HG03439 (cell line): ENCODE measurements at regions not wholly inside any gene's neighbourhood (a gene's known extent, or its start where the extent isn't known, plus 50 kb on each side); places are given as distances from the start of the nearest gene placed in this dataset.
"Not testable (repeated sequence)": the region's sequence is repeated elsewhere in the genome, so short reads cannot be mapped to it uniquely, and the experiment has no call there.

Experiments
- ATAC-seq: cut with Tn5 transposase; IDR thresholded peaks from one replicate; pipeline ENCODE4 v1.9.1; 2021; ENCODE audit warnings: mild to moderate bottlenecking, moderate library complexity; ENCODE audit not compliant: unreplicated experiment

GRCh38 chr5:57429513-57430120, 53.0 kb downstream of the ACTBL2 start:
- ATAC-seq: no peak

GRCh38 chr5:57429021-57429420, 53.6 kb downstream of the ACTBL2 start:
- not testable (repeated sequence) for ATAC-seq

DNA sequence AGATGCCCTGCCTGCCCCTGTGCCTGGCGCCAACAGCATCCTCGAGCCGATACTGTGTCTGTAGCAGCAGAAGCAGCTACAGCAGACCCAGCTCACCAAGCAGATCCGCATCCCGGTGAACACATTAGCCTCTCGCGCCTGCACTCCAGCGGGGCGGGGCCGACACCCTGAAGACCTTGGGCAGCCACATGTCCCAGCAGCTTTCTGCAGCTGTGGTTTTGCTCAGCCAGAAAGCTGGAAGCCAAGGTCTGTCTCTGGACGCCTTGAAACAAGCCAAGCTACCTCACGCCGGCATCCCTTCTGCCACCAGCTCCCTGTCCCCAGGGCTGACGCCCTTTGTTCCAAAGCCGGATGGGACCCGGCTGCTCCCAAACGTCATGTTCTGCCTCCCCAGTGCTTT, 59.6 kb downstream of the ACTBL2 start:
- ATAC-seq: no peak

- ATAC-seq: no peak
Observed at GRCh38 chr5:57422341-57422740, 60.3 kb downstream of the ACTBL2 start.

DNA sequence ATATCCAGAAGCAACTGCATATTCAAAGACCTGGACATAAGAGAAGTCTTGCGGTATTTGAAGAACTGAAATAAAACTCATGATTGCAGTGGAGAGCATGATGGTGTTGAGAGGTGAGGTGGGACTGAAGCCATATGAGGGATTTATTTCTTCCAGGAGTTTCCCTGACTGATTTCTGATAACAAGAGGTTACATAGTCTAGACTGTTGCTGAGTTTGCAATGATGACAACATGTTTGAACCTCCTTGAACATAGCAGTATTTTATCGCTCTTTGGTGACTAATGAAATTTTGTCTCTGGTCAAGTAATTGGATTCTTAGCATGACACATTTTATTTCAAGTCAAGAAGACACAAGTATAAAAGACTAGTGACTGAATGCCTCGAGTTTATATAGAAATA, 61.8 kb downstream of the ACTBL2 start:
- ATAC-seq: no peak

DNA sequence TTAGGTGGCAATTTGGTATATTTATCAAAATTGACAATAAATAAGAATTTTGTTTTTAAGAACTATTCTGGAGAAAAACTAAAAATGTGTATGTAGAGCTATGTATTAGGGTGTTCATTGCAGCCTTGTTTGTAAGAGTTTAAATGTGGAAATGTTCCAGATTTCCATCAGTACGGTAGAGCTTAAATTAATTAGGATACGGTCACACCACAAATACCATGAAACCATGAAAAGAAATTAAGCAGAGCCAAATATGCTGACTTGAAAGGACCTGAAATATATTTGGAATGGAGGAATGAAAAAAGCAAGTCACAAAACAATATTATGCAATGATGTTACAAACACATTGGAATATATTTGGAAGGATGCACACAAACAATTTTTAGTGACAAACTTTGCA, 64.6 kb downstream of the ACTBL2 start:
- no peak for ATAC-seq

DNA sequence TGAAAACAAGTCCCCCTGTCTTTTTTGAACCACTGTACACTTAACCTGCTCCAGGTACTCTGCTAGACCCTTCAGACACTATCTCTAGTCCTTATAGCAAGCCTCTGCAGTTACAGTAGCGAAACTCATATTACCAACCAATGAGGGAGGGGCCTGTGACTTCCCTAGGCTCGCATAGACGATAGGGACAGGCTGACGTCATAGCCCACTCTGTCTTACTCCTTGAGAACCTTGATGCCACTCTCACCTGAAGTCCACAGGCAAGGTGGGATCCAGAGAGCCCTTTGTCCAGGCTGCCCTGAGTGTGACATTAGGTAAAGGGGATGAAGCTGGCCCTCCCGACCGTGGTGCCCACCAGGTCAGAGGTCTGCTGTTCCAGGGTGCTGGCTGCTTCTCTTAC, 65.3 kb downstream of the ACTBL2 start:
- no peak for ATAC-seq

DNA sequence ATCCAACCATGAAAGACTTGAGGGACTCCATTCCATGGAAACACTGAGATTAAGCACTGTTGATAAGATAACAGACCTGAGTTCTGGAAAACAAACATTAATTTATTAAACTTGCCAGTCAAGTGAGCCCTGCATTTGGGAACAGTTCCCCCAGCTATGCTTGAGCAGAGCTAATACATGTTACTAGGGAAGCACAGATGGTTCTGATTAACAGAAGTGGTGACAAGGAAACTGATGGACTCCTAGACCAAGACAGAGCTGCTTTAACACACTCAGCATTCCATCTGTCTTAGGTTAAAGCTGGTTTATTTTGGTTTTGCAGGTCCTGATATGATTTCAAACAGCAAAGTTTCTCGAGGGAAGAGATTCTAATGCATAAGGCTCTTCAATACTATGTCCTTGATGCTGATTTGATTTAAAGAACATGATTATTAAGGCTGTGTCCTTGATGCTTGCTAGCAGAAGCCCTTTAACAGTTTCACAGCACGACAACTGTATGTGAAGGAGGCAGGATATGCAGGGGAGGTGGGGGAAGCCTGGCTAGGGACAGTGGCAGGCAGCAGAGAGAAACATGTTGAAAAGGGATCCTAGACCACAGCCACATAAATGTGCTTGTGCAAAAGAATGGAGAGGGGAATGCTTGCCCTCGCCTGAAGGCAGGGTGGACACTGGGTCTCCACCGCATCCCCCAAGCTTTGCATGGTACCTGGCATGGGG, 66.2 kb downstream of the ACTBL2 start:
- ATAC-seq: no peak

DNA sequence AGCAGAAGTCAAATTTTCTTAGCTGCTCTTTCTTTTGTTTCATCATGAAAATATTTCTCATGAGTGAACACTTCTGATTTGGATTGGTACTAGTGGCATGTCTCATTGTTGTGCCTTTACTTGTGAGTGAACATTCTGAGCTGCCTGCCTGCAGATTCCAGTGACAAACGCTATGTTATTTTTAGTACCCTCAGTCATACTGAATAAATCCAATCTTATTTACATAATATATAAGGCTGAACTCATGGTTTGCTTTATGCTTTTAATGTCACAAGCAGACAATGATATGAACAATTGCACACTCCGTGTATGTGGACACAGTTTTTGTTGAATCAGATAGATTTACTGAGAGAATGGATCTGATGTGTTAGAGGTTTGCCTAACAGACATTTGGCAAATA, 67.8 kb downstream of the ACTBL2 start:
- no peak for ATAC-seq

GRCh38 chr5:57414191-57414590, 68.4 kb downstream of the ACTBL2 start:
- no peak for ATAC-seq

- ATAC-seq: no peak
Observed at GRCh38 chr5:57413145-57413544, 69.5 kb downstream of the ACTBL2 start.

DNA sequence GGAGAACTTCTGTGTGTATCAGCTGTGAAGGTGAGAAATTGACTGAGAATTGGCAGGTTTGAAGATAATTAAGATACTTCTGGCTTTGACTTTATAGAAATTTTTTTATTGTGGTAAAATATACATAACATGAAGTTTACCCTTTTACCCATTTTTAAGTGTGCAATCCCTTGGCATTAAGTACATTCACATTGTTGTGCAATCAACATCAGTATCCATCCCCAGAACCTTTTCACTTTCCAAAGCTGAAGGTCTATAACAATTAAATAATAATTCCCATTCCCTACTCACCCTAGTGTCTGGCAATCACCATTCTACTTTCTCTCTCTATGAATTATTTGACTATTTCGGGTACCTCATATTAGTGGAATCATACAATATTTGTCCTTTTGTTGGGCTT, 69.9 kb downstream of the ACTBL2 start:
- ATAC-seq: no peak

GRCh38 chr5:57411982-57412381, 70.6 kb downstream of the ACTBL2 start:
- ATAC-seq: no peak

DNA sequence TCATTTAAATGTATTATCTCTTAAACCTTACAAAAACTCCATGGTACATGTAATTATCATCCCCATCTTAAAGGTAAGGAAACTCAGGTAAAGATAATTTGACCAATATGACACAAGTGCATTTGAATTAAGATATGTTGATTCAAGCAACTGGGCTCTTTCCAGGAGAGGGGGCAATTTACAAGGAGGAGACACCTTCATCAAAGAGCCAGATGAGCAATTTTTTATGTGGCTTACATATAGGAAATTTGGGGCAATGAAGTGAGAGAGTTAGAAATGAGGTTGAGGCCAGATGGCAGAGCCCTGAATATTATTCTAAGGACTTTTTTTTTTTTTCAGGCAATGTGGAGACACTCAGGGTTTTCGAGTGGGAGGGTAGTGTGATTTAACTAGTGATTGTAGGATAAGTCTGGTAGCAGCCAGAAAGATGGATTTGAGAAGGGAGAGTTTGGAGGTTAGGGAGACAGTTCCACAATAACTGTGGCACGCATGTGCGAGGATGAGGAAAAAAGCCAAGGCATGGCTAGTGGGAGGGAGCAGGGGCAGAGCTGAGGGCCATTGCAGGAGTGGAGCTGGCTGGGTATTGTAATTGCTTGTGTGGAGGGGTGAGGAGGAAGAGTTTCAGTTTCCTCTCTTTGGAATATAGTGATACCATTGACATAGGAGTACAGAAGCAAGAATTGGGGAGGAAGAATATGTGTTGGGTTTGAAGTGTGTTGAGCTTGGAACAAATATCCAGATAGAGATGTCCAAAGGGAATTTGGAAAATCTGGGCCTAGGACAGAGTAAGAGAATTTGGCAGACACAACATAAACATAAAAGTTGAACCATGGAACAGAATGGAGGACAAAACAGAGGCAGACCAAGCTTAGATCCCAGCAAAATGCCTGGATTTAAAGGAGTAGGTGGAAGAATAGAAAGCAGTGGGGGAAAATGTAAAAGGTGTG, 72.0 kb downstream of the ACTBL2 start:
- ATAC-seq: no peak

- no peak for ATAC-seq
Observed at GRCh38 chr5:57408714-57409113, 73.9 kb downstream of the ACTBL2 start.

DNA sequence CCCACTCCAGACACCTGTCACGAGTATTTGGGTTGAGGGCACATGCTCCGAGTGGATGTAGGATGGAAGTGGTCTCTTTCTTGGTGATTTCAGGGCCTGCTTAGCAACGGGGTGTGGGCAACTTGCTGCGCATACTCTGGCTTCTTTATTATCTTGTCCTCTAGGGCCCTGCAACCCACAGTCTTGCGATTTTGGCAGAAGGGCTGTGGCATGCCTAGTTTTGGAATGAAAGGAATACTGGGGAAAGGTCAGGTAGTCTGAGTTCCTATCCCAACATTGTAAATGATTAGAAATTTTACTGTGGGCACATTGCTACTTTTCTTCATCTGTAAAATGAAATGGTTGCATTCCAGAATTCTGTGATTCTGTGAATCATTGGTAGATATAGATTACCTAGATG, 74.3 kb downstream of the ACTBL2 start:
- no peak for ATAC-seq

DNA sequence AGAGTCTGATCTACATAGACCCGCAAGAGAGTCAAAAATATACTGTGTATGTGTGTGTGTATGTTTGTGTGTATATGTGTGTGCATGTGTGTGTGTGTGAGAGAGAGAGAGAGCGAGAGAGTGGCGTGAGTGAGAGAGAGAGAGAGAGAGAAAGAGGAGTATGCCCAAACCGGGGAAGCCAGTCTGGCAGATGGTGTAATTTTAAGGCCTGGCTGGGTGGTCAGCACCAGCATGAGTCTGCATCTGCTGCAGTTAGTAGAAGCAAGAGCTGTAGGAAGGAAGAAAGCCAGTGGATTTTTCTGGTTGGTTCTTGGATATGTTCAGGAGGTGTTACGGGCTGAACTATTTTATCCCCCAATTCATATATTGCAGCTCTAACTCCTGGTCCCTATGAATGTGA, 75.2 kb downstream of the ACTBL2 start:
- ATAC-seq: no peak

DNA sequence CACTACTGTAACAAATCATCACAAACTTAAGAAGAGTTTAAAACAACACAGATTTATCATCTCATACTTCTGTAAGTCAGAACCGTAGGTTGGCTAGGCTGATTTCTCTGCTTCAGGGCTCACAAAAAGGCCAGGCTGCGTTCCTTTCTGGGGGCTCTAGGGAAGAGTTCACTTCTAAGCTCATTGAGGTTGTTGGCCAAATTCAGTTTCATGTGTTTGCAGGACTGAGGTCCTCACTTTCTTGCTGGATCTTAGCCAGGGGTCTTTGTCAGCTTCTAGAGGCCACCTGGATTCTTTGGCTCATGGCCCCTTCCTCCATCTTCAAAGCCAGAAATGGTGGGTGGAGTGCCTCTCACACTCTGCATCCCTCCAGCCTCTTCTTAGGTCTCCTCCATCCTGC, 76.0 kb downstream of the ACTBL2 start:
- ATAC-seq: no peak

- no peak for ATAC-seq
Observed at GRCh38 chr5:57405984-57406383, 76.6 kb downstream of the ACTBL2 start.

GRCh38 chr5:57402761-57403160, 79.8 kb downstream of the ACTBL2 start:
- no peak for ATAC-seq

DNA sequence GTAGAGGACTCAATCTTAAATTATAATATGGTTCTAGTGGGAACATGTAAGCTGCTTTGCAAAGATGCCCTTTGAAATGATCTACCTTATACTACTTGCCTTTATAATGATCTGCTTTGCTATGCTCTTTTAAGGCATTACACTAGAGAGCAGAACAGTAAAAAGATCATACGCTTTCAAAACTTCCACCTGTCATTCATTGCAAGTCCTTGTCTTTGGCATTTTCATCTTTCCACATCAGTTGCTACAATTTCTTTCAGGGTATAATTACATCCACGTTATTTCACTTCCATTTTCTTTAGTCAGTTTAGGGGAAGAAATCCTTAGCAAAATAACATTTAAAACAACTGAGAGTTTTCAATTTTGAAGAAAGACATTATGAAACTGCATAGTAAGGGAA, 80.3 kb downstream of the ACTBL2 start:
- ATAC-seq: no peak
